Mucosa of stomach (tissue), 1 donor: ENCODE measurements at regions not wholly inside any gene's neighbourhood (a gene's known extent, or its start where the extent isn't known, plus 50 kb on each side); places are given as distances from the start of the nearest gene placed in this dataset.
"Not testable (repeated sequence)": the region's sequence is repeated elsewhere in the genome, so short reads cannot be mapped to it uniquely, and the experiment has no call there.

Experiments
- H3K27me3 ChIP-seq: one replicate; pipeline ENCODE4 v1.7.0; 2013; ENCODE audit warnings: mild to moderate bottlenecking, low read length; ENCODE audit not compliant: control insufficient read depth, insufficient read depth
- H3K36me3 ChIP-seq: one replicate; pipeline ENCODE4 v1.7.0; 2013; ENCODE audit warnings: low read length; ENCODE audit not compliant: control insufficient read depth, insufficient read depth
- H3K4me1 ChIP-seq: one replicate; pipeline ENCODE4 v1.7.0; 2013; ENCODE audit warnings: mild to moderate bottlenecking, low read length; ENCODE audit not compliant: control insufficient read depth, insufficient read depth
- H3K4me3 ChIP-seq: one replicate; pipeline ENCODE4 v1.7.0; 2013; ENCODE audit warnings: low read length
- H3K9ac ChIP-seq: one replicate; pipeline ENCODE4 v1.7.0; 2013; ENCODE audit warnings: mild to moderate bottlenecking, low read length, moderate library complexity
- H3K9me3 ChIP-seq: one replicate; pipeline ENCODE4 v1.7.0; 2013; ENCODE audit warnings: mild to moderate bottlenecking, low read length, moderate library complexity; ENCODE audit not compliant: control insufficient read depth
- donor health status: Pancreatic carcinoma.

- H3K4me3 ChIP-seq, result no peak overlapping the region
- no peaks in the 10 kb centered on the region for H3K4me1 ChIP-seq
- H3K27me3 ChIP-seq, result no peaks in the 10 kb centered on the region
- H3K36me3 ChIP-seq, result no peaks in the 10 kb centered on the region
- H3K9me3 ChIP-seq, result no peaks in the 10 kb centered on the region
- H3K9ac ChIP-seq, result no peak overlapping the region
Observed at GRCh38 chr2:58401936-58402335, 160.8 kb upstream of the FANCL start.

DNA sequence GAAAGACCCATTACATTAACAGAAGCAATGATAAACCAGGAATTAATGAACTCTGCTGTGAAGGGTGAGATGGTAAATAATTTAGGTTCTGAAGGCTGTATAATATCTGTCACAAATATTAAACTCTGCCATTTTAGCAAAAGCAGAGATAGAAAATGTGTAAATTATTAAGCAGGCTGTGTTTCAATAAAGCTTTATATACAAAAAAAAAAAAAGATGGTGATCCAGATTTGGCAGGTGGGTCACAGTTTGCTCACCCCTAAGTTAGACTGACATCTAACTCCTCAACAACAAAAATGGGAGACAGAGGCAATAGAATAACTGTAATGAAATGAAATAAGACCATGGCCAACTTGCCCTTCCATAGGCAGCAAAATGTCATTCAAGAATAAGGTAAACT, 157.3 kb upstream of the FANCL start:
- Histone ChIP-seq H3K4me1 (no peaks in the 10 kb centered on the region), H3K27me3 (no peaks in the 10 kb centered on the region)

DNA sequence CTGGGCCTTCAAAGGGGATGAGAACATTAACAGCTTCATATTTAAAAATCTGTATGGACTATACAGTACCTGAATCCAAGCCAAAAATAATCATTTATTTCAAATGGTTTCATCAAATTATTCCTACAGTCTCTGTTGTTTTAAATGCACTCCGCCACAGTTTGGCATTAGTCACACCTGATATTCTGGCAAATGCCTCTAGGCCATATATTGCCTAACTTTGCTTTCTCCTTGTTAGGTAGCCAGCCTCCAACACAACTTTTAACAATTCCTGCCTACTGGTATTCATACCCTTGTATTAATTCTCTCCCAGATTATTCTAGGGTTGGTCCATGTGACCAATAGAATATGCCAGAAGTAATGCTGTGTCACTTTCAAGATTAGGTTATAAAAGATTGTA, 146.6 kb upstream of the FANCL start:
- Histone ChIP-seq H3K9me3 (no peaks in the 10 kb centered on the region), H3K4me3 (no peak overlapping the region), H3K4me1 (no peaks in the 10 kb centered on the region), H3K36me3 (no peaks in the 10 kb centered on the region), H3K27me3 (no peaks in the 10 kb centered on the region), H3K9ac (no peak overlapping the region)

More for the DNA sequence above, 157.3 kb upstream of the FANCL start:
- H3K9me3 ChIP-seq, result no peaks in the 10 kb centered on the region
- no peak overlapping the region for H3K9ac ChIP-seq
- H3K4me3 ChIP-seq, result no peak overlapping the region
- no peaks in the 10 kb centered on the region for H3K36me3 ChIP-seq

- not testable (repeated sequence) for H3K4me1 ChIP-seq, H3K9me3 ChIP-seq, H3K4me3 ChIP-seq, H3K27me3 ChIP-seq, H3K36me3 ChIP-seq, H3K9ac ChIP-seq
Observed at GRCh38 chr2:58386904-58387303, 145.8 kb upstream of the FANCL start.

GRCh38 chr2:58378152-58378551, 137.0 kb upstream of the FANCL start:
- Histone ChIP-seq H3K9ac (no peak overlapping the region), H3K27me3 (no peaks in the 10 kb centered on the region), H3K4me3 (no peak overlapping the region), H3K4me1 (no peaks in the 10 kb centered on the region), H3K36me3 (no peaks in the 10 kb centered on the region), H3K9me3 (no peaks in the 10 kb centered on the region)

GRCh38 chr2:58377181-58377580, 136.1 kb upstream of the FANCL start:
- H3K4me1 ChIP-seq, result no peaks in the 10 kb centered on the region
- no peak overlapping the region for H3K4me3 ChIP-seq
- H3K9me3 ChIP-seq, result no peaks in the 10 kb centered on the region
- no peak overlapping the region for H3K9ac ChIP-seq
- no peaks in the 10 kb centered on the region for H3K27me3 ChIP-seq
- H3K36me3 ChIP-seq, result no peaks in the 10 kb centered on the region

DNA sequence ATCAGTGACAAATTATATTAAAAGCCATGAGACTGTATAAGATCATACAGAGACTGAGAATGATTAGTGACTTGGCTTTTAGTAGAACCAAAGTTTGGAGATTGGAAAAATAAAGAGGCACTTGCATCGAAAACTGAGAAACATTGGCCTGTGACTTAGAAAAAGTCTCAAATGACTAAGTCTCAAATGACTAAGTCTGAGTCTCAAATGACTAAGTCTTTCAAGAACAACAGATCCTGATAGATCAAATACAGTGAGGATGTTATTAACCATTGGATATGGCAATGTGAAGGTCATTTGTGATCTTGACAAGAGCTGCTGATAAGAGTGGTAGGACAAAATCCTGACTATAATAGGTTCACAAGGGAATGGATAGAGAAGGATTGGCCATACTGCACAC, 135.5 kb upstream of the FANCL start:
- no peaks in the 10 kb centered on the region for H3K4me1 ChIP-seq
- H3K4me3 ChIP-seq, result no peak overlapping the region
- H3K36me3 ChIP-seq, result no peaks in the 10 kb centered on the region
- H3K9me3 ChIP-seq, result no peaks in the 10 kb centered on the region
- no peak overlapping the region for H3K9ac ChIP-seq
- H3K27me3 ChIP-seq, result no peaks in the 10 kb centered on the region

DNA sequence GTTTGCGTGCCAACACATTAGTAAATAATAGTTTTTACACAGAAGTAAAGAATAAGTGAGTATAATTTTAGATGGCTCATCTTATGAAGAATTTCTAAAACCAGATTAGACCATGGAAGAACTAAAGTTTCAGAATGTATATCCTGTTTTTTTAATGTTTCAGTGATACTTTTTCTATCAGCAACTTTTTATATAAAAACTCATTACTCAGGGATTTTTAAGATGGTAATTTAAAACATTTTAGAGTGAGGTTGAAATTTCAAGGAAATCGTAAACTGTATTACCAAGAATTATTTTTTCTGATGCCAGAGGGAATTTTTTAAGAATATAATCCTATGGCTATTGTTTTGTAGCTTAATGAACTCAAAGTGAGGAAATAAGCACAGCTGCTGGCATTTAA, 128.5 kb upstream of the FANCL start:
- Histone ChIP-seq H3K27me3 (no peaks in the 10 kb centered on the region), H3K9ac (no peak overlapping the region), H3K4me3 (no peak overlapping the region), H3K9me3 (no peaks in the 10 kb centered on the region), H3K36me3 (no peaks in the 10 kb centered on the region), H3K4me1 (no peaks in the 10 kb centered on the region)

DNA sequence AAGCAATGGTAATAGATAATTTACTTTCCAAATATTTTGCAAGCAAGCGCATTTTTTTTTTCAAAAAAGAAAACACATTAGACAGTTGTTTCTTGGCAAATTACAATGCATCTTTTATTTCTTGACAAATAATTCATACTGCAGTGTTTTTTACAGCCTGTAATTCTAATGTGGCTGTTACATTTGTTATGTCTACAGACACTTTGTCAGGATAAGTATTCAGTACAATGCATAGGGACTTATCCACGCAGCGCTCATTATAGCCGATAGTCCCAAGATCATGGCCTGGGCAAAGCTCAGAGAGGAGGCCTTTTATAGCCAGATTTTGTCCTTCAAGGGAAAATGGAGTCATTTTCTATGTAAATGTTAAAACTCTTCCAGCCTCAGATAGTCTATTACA, 123.0 kb upstream of the FANCL start:
- H3K9me3 ChIP-seq, result no peaks in the 10 kb centered on the region
- no peaks in the 10 kb centered on the region for H3K27me3 ChIP-seq
- no peak overlapping the region for H3K9ac ChIP-seq
- H3K36me3 ChIP-seq, result no peaks in the 10 kb centered on the region
- no peaks in the 10 kb centered on the region for H3K4me1 ChIP-seq
- no peak overlapping the region for H3K4me3 ChIP-seq

- H3K27me3 ChIP-seq, result no peaks in the 10 kb centered on the region
- H3K36me3 ChIP-seq, result no peaks in the 10 kb centered on the region
- H3K4me1 ChIP-seq, result no peaks in the 10 kb centered on the region
- no peak overlapping the region for H3K4me3 ChIP-seq
- no peaks in the 10 kb centered on the region for H3K9me3 ChIP-seq
- H3K9ac ChIP-seq, result no peak overlapping the region
Observed at GRCh38 chr2:58358026-58358425, 116.9 kb upstream of the FANCL start.

GRCh38 chr2:58357521-58357920, 116.4 kb upstream of the FANCL start:
- Histone ChIP-seq H3K27me3 (no peaks in the 10 kb centered on the region), H3K36me3 (no peaks in the 10 kb centered on the region), H3K9ac (no peak overlapping the region), H3K9me3 (no peaks in the 10 kb centered on the region), H3K4me3 (no peak overlapping the region), H3K4me1 (no peaks in the 10 kb centered on the region)

DNA sequence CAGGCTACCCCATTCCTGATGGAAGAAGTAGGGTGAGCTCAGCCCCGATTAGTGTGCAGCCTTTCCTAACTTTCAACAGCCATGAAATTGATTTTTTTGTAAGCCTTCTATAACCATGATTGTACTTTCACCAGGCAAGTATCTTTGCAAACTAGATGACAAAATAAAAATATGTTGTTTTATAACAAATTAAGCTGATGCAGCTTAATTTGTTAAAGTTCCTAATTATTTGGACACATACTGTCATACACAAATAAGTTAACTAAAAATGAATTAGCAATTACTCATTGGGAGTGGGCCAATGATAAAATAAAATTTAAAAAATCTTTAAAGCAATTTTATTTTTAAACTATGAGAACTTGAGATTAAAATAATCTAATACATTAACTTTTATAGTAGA, 113.1 kb upstream of the FANCL start:
- H3K36me3 ChIP-seq, result no peaks in the 10 kb centered on the region
- no peak overlapping the region for H3K9ac ChIP-seq
- no peaks in the 10 kb centered on the region for H3K4me1 ChIP-seq
- H3K27me3 ChIP-seq, result no peaks in the 10 kb centered on the region
- H3K9me3 ChIP-seq, result no peaks in the 10 kb centered on the region
- H3K4me3 ChIP-seq, result no peak overlapping the region

GRCh38 chr2:58350484-58350883, 109.4 kb upstream of the FANCL start:
- Histone ChIP-seq H3K27me3 (no peaks in the 10 kb centered on the region), H3K9ac (no peak overlapping the region), H3K4me1 (no peaks in the 10 kb centered on the region), H3K36me3 (no peaks in the 10 kb centered on the region), H3K9me3 (no peaks in the 10 kb centered on the region), H3K4me3 (no peak overlapping the region)
